ENCODE measurements at regions not wholly inside any gene's neighbourhood (a gene's known extent, or its start where the extent isn't known, plus 50 kb on each side); places are given as distances from the start of the nearest gene placed in this dataset.
"Not testable (repeated sequence)": the region's sequence is repeated elsewhere in the genome, so short reads cannot be mapped to it uniquely, and the experiment has no call there.

GRCh38 chr5:116912221-116912620 is 337.6 kb upstream of the SEMA6A start:
- no peak for DNase-seq

- DNase-seq: no peak
Observed at GRCh38 chr5:116911074-116911473, 336.5 kb upstream of the SEMA6A start.

GRCh38 chr5:116908537-116908936 is 333.9 kb upstream of the SEMA6A start:
- DNase-seq: no peak

GRCh38 chr5:116905885-116906284 is 331.3 kb upstream of the SEMA6A start:
- DNase-seq: no peak

- DNase-seq: no peak
Observed at GRCh38 chr5:116900793-116901192, 326.2 kb upstream of the SEMA6A start.

- no peak for DNase-seq
Observed at GRCh38 chr5:116898917-116899316, 324.3 kb upstream of the SEMA6A start.

- no peak for DNase-seq
Observed at GRCh38 chr5:116897291-116897690, 322.7 kb upstream of the SEMA6A start.

GRCh38 chr5:116896001-116896400 is 321.4 kb upstream of the SEMA6A start:
- DNase-seq: no peak

- no peak for DNase-seq
Observed at GRCh38 chr5:116892993-116893392, 318.4 kb upstream of the SEMA6A start.

- no peak for DNase-seq
Observed at GRCh38 chr5:116887104-116887503, 312.5 kb upstream of the SEMA6A start.

- DNase-seq: no peak
Observed at GRCh38 chr5:116885825-116886224, 311.2 kb upstream of the SEMA6A start.

- no peak for DNase-seq
Observed at GRCh38 chr5:116883875-116884274, 309.3 kb upstream of the SEMA6A start.

GRCh38 chr5:116881921-116882531 is 307.4 kb upstream of the SEMA6A start:
- DNase-seq: no peak

- DNase-seq: no peak
Observed at GRCh38 chr5:116880601-116881000, 306.0 kb upstream of the SEMA6A start.

- no peak for DNase-seq
Observed at GRCh38 chr5:116880150-116880549, 305.5 kb upstream of the SEMA6A start.

- no peak for DNase-seq
Observed at GRCh38 chr5:116876240-116876840, 301.7 kb upstream of the SEMA6A start.

GRCh38 chr5:116872986-116873385 is 298.4 kb upstream of the SEMA6A start:
- DNase-seq: no peak

- DNase-seq: no peak
Observed at GRCh38 chr5:116872486-116872885, 297.9 kb upstream of the SEMA6A start.

- DNase-seq: not testable (repeated sequence)
Observed at GRCh38 chr5:116867825-116868224, 293.2 kb upstream of the SEMA6A start.

- no peak for DNase-seq
Observed at GRCh38 chr5:116865651-116866050, 291.0 kb upstream of the SEMA6A start.

GRCh38 chr5:116864838-116865190 is 290.2 kb upstream of the SEMA6A start:
- no peak for DNase-seq

- no peak for DNase-seq
Observed at GRCh38 chr5:116864157-116864837, 289.7 kb upstream of the SEMA6A start.

- no peak for DNase-seq
Observed at GRCh38 chr5:116862632-116863455, 288.2 kb upstream of the SEMA6A start.

- DNase-seq: no peak
Observed at GRCh38 chr5:116861666-116862065, 287.0 kb upstream of the SEMA6A start.
